GM10248 (cell line): ENCODE measurements at regions not wholly inside any gene's neighbourhood (a gene's known extent, or its start where the extent isn't known, plus 50 kb on each side); places are given as distances from the start of the nearest gene placed in this dataset.

Experiments
- CTCF ChIA-PET: fragments of 300-600 bp; sonication (Branson Sonifier 250); formaldehyde crosslinking; extraction: SDS; loops from one replicate; lab custom pipeline; 2021; ENCODE audit warnings: antibody characterized with exemption; lab: Yijun Ruan, JAX
- POLR2A ChIA-PET: fragments of 350-650 bp; sonication (Branson Sonifier 250); formaldehyde crosslinking; extraction: SDS; loops from one replicate; lab custom pipeline; 2020; ENCODE audit warnings: antibody characterized with exemption; lab: Yijun Ruan, JAX
- DNase-seq: peaks from one replicate; pipeline ENCODE4 v3.0.0; 2012; ENCODE audit errors: extremely low spot score
- CTCF ChIP-seq: IDR thresholded peaks from 2 replicates; pipeline ENCODE4 v1.5.1; 2012; ENCODE audit warnings: mild to moderate bottlenecking, low read depth; ENCODE audit errors: extremely low read depth, missing control alignments, control extremely low read depth

- DNase-seq, result no peak
- CTCF ChIA-PET, result no interaction called here
- POLR2A ChIA-PET, result no interaction called here
- no peak for TF ChIP-seq CTCF
Observed at GRCh38 chr18:65380986-65381385, 369.8 kb upstream of the CDH7 start.

- DNase-seq, result no peak
- ChIA-PET CTCF (no interaction called here), POLR2A (no interaction called here)
- TF ChIP-seq CTCF, result no peak
Observed at GRCh38 chr18:65380571-65380970, 370.2 kb upstream of the CDH7 start.

GRCh38 chr18:65372904-65373303 is 377.9 kb upstream of the CDH7 start:
- ChIA-PET POLR2A (no interaction called here), CTCF (interaction anchor here (1.0 kb wide), 1 partner anchor 13 kb away, joined by 3 read pairs; no protein-coding TSS in a partner anchor)
- TF ChIP-seq CTCF, result no peak
- DNase-seq, result no peak

- TF ChIP-seq CTCF, result no peak
- POLR2A ChIA-PET, result no interaction called here
- no peak for DNase-seq
- CTCF ChIA-PET, result interaction anchor here (1.3 kb wide), 1 partner anchor 13 kb away, joined by 3 read pairs; no protein-coding TSS in a partner anchor
Observed at GRCh38 chr18:65365245-65365980, 385.4 kb upstream of the CDH7 start.

GRCh38 chr18:65363911-65364632 is 386.7 kb upstream of the CDH7 start:
- no peak for DNase-seq
- ChIA-PET POLR2A (no interaction called here), CTCF (no interaction called here)
- TF ChIP-seq CTCF, result no peak

GRCh38 chr18:65363011-65363410 is 387.8 kb upstream of the CDH7 start:
- POLR2A ChIA-PET, result no interaction called here
- CTCF ChIA-PET, result interaction anchor here (1.0 kb wide), 1 partner anchor 9 kb away, joined by 3 read pairs; no protein-coding TSS in a partner anchor
- TF ChIP-seq CTCF, result no peak
- DNase-seq, result no peak
